SHP77 (cell line): ENCODE measurements at regions not wholly inside any gene's neighbourhood (a gene's known extent, or its start where the extent isn't known, plus 50 kb on each side); places are given as distances from the start of the nearest gene placed in this dataset.
"Not testable (repeated sequence)": the region's sequence is repeated elsewhere in the genome, so short reads cannot be mapped to it uniquely, and the experiment has no call there.

Source experiments
- DNase-seq, 2 experiments: peaks; one replicate each; lab custom pipeline; 2025; lab: John Stamatoyannopoulos, UW

DNA sequence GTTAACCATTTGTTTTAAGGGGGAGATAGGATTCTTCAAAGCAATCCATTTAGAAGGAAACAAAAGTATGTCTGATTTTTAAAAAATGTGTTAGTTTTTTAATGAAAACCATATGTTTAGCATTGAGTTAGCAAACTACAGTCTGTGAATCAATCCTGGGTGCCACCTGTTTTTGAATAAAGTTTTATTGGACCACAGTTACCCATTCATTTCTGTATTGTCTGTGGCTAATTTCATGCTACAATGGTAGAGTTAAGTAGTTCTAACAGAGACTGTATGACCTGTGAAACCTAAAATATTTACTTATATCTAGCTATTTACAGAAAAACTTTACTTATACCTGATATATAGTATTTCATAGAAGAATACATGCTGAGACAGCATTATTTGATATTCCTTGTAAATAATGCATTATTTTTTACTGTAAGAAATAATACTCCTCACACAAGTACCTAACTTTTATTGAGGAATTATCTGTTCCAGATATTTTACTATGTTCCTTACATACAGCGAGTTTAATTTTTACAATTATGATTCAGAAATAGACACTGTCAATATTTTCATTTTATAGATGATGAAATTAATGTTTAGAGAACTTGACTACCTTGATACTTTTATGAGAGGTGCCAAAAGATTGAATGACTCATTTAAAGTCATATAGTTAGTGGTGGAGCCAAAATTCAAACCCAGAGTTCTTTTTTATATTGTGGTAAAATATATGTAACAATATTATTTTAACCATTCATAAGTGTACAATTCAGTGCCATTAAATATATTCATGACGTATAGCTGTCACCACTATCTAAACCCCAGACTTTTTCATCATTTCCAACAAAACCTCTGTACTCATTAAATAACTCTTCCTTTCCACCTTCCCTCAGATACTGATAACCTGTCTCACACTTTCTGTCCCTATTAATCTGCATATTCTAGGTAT is 122.0 kb downstream of the GLUD2 start:
- no peak for DNase-seq

DNA sequence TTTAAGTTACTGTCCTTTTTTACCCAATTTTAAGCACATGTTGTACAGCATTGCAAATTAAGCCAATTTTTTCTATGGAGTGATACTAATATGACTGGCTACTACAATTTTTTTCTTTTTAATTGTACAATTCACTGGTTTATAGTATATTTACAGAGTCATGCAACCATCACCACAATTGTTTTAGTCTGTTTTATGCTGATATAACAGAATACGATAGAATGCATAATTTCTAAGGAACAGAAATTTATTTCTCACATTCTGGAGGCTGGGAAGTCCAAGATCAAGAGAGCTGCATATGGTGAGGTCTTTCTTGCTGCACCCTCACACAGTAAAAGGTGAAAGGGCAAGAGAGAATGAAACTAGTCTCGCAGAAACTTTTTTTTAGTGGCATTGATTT is 125.3 kb downstream of the GLUD2 start:
- DNase-seq: no peak

DNA sequence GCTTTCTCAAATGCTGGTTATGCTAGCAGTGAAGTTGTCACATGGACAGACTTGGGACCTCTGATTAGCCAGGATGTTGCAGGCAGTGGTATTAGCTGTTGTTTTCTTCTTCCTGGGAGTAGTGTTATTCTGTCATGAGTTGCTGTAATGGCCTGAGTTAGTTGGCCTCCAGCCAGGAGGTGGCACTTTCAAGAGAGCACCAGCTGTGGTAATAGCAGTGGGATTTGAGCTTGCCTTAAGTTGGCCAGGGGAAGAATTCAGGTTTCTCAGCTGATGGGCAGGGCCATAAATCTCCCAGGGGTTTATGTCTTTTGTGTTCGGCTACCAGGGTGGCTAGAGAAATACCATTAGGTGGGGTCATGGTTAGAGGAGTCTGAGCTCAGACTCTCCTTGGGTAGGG is 132.6 kb downstream of the GLUD2 start:
- DNase-seq: no peak

DNA sequence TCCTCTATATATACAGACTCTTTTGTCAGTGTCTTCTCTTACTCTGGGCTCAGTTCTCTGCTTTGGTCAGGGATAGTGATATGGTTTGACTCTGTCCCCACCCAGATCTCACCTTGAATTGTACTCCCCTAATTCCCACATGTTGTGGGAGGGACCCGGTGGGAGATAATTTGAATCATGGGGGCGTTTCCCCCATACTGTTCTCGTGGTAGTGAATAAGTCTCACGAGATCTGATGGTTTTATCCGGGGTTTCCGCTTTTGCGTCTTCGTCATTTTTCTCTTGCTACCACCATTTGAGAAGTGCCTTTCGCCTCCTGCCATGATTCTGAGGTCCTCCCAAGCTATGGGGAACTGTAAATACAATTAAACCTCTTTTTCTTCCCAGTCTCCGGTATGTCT is 144.4 kb downstream of the GLUD2 start:
- DNase-seq: no peak

- DNase-seq: no peak
Measured at GRCh38 chrX:121195719-121196118, 148.3 kb downstream of the GLUD2 start.

- not testable (repeated sequence) for DNase-seq
Measured at GRCh38 chrX:121196872-121197444, 149.5 kb downstream of the GLUD2 start.

GRCh38 chrX:121208563-121208962 is 161.2 kb downstream of the GLUD2 start:
- DNase-seq: no peak

DNA sequence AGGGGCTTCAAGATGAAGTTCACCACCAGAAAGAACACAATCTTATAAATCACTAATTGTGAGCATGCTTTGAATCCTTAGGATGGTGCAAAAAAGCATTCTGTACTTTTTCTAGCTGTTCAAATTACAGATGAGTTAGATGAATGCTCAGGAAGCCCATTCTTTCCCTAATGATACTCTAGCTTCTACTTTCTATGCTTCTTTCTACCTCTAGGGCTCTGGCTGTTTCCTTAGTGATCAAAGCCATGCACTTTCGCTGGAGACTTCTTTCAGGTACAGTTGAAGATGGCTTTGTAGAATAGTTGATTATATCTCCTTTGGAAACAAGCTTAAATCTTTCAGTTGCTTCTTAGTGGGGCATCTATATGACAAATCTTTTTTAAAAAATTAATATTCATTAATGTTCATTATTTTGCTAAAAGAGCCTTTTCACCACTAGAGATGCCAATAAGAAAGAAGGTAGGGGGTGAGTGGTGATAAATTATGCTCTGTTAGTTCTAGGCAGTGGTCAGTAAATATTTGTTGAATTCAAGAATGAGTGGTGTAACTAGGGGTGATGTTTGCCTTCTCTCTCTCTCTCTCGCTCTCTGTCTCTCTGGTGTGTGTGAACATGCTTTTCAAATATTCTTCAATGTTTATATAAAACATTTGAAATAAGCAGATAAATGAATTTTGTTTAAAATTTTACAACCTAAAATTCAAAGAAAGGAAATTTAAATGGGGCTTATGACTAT is 169.4 kb downstream of the GLUD2 start:
- no peak for DNase-seq

DNA sequence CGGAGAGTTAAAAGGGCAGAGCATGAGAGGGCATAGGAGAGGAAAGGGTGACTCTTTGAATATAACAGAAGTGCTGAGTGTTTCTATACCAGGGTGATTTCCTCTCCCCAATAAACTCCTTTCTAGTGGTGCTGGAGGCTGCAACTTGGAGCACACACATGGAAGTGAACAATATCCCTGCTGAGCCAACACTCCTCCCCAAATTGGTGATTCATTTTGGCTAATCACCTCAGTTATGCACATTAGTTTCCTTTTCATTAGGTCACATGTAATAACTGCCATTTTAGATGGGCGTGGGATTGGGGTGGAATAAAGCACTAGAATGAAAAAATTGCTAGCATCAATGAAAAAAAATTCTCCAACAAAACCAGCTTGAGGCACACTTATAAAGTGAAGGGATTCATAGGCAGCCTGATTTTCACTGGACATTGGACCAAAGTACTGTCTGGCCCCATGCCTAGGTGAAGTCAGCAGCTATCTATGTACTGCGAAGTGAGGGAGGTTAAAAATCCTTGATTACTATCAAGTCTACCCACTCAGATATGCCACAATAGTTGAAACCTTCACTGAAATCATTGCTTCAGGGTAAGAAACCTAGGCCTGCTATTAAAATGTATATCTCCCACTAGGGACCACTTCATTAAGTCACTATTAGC is 174.0 kb downstream of the GLUD2 start:
- no peak for DNase-seq

DNA sequence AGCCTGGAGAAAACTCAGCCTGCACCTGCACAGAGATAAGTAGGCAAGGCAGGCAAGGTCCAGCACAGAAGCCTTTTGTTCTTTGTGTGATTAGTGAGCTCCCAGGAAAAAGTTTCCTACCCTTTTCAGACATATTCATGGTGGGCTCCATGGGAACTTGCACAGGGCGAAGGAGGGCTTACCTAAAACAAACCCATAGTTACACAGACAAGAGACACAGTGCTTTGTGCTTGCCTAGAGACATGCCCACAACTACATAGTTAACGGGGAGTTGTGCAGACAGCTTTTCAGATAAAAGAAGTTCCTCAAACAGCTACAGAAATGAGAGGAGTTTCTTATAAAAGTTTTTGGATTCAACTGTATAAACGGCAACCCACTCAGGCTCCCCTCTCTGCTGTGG is 180.5 kb downstream of the GLUD2 start:
- DNase-seq: no peak

- DNase-seq: no peak
Measured at GRCh38 chrX:121231566-121232358, 184.4 kb downstream of the GLUD2 start.

DNA sequence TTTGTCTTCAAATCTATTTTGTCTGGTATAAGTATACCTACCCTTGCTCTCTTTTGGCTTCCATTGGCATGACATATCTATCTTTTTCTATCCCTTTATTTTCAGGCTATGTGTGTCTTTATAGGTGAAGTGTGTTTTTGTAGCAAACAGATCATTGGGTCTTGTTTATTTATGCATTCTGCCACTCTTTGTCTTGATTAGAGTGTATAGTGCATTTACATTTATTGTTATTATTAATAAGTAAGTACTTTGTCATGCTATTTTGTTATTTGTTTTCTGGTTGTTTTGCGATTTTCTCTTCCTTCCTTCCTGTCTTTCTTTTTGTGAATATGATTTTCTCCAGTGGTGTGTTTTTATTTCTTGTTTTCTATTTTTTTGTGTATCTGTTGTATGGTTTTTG is 188.6 kb downstream of the GLUD2 start:
- DNase-seq: no peak

DNA sequence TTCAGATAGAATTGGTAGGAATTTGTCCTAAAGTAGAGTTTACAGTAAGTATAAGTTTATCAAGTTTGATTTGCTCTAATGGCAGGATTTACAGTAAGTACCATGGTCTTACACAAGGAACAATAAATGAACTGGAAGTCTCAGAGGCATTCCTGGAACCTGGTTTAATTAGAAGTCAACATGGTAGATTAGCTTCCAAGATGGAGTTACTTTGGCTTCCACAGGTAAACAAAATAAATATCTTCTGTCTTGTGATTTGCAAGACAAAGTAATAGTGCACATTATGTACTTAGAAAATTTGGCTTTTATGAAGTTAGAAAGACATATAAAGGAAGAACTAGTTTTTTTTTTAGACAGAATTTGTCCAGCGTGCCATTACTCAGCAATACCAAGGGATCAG is 190.7 kb downstream of the GLUD2 start:
- DNase-seq: no peak

DNA sequence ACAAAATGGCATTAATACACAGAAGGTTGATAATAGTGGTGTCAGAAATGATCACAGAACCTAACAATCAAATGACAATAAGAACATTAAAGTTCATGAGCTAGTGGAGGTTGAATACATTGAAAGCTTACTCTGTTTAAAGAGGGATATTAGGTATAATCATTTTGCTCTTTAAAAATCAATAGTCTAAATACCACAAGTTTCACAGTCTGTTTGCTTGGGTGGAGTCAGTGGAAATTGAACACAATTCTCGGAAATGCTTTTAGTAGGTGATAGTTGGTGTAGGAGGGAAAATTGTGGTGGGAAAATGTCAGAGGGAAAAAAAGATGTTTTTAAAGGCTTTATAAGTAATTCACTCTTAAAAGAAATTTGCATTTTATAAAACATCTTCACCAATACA is 197.1 kb downstream of the GLUD2 start:
- no peak for DNase-seq

DNA sequence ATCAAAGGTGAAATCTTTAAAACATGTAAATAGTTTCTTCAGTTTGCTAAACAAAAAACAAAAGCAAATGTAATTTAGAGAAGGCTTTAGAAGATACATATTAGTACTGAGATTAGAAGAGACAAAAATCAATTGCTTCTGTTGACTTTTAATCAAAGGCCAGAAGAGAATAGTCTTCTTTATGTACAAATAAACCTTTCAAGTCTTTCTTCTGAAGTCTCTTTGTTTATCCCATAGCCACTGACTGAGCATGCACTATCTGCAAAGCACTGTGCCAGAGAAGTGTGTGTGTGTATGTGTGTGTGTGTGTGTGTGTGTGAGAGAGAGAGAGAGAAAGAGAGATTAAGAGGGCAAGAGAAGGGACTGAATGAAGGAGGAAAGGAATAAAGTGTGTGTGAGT is 198.4 kb downstream of the GLUD2 start:
- DNase-seq: no peak

- no peak for DNase-seq
Measured at GRCh38 chrX:121254336-121254735, 206.9 kb downstream of the GLUD2 start.

- no peak for DNase-seq
Measured at GRCh38 chrX:121256647-121257046, 209.2 kb downstream of the GLUD2 start.

GRCh38 chrX:121258545-121258944 is 211.1 kb downstream of the GLUD2 start:
- no peak for DNase-seq

DNA sequence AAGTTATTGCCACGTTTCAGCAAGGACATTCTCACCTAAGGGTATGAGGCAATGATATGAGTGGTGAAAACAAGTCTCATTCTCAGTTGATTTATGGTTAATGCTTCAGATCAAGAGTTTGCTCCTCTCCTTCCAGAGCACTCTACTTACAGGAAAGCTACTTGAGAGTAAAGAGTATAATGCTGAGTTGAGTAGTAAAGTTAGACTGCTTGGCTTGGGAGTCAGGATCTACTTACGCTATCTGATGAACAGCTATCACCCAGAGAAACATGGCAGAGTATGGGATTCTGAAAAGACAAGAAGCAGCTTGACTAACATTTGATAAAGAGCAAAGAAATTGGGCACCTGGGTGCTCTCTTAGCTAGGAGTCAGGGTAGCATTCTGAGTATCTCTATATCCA is 211.8 kb downstream of the GLUD2 start:
- DNase-seq: no peak

DNA sequence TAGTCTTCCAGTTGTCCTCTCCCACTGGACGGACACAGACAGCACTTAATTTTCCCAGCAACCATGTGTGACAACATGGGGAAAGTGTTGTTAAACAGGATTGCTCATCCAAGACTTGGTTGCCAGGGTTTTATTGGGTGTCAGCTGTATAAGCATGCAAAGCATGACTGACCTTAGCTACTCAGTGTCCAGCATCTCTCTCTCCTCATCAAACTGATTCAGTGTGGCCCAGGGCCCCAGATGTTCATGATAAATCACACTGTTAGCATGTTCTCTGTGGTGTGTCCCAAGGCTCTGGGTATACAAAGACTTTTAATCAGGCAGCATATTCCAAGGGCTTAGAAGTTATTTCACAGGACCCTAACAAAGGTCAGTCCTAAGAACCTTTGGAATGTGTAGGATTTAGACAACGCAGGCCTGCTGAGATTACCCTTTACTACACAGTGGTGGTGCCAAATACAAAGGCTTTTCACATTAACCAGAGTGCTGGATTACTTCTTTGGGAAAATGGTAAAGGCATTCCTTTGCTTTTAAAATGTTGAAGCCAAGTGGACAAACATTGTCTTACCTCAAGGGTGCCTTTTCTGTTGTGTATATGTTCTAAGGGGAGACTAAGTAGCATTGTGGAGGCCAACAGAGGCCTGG is 213.3 kb downstream of the GLUD2 start:
- no peak for DNase-seq

GRCh38 chrX:121283921-121284320 is 236.5 kb downstream of the GLUD2 start:
- no peak for DNase-seq
